ENCODE measurements at regions not wholly inside any gene's neighbourhood (a gene's known extent, or its start where the extent isn't known, plus 50 kb on each side); places are given as distances from the start of the nearest gene placed in this dataset.

DNA sequence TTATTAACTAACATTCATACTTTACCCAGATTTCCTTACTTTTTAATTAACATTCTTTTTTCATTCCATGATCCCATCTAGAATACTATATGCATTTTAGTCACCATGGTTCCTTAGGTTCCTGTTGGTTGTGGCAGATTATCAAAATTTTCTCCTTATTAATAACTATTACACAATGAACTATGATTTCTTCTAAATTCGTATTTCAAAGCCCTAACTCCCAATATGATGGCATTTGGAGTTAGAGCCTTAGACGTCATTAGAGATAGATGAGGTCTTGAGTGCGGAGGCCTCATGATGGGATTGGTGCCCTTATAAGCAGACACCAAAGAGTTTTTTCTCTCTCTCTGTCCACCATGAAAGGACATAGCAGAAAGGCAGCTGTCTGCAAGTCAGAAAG is 485.4 kb downstream of the TLR4 start:
- TF ChIP-seq CTCF (IDR thresholded peaks at IDR 0.05; ENCODE audit: insufficient read depth, low read depth, low read length) (no peak), EZH2 (IDR thresholded peaks at IDR 0.05; ENCODE audit: insufficient read depth, low read length) (no peak)

Data from astrocyte (in vitro differentiated cells and primary cell).